Activated naive CD8-positive, alpha-beta T cell (primary cell): ENCODE measurements at regions not wholly inside any gene's neighbourhood (a gene's known extent, or its start where the extent isn't known, plus 50 kb on each side); places are given as distances from the start of the nearest gene placed in this dataset.
"Not testable (repeated sequence)": the region's sequence is repeated elsewhere in the genome, so short reads cannot be mapped to it uniquely, and the experiment has no call there.

ENCODE experiments used
- H3K27ac Mint-ChIP-seq: one replicate; pipeline ENCODE4 v1.8.0; 2021; ENCODE audit warnings: mixed read lengths
- H3K27me3 Mint-ChIP-seq: one replicate; pipeline ENCODE4 v1.8.0; 2021; ENCODE audit warnings: mixed read lengths
- H3K36me3 Mint-ChIP-seq: one replicate; pipeline ENCODE4 v1.8.0; 2021; ENCODE audit warnings: mixed read lengths
- H3K4me1 Mint-ChIP-seq: one replicate; pipeline ENCODE4 v1.8.0; 2021; ENCODE audit warnings: low read depth, mixed read lengths
- H3K4me3 Mint-ChIP-seq: one replicate; pipeline ENCODE4 v1.8.0; 2021; ENCODE audit warnings: mild to moderate bottlenecking, mixed read lengths
- H3K9me3 Mint-ChIP-seq: one replicate; pipeline ENCODE4 v1.8.0; 2021; ENCODE audit warnings: low read depth, mixed read lengths

DNA sequence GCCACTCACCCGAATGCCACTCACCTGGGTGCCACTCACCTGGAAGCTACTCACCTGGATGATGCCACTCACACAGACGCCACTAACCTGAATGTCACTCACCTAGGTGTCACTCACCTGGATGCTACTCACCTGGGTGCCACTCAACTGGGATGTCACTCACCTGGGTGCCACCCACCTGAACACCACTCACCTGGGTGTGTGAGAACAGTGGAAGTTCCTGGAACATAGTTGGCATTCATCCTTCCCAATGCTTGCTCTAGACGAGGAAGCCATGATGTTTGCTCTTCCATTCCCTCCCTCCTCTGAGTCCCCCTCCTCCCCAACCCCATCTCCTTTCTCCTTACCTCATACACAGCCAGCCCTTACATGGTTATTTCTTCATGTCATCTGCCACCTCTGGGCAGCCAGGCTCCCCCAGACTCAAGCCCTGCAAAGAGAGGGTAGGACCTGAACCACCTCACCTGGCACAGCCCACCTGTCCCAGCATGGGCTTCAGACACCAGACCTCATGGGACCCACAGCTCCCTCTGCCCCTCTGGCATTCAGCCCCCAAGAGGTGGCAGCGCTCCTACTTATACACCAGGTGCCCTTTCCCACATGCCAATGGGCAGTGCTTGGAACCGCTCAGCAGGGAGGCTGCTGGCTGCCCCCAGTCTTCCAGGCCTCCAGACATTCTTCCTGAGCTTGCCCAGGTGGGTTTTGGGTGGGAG, 171.8 kb upstream of the FOXF1 start:
- H3K4me3 Mint-ChIP-seq = no peak overlapping the region
- no peaks in the 10 kb centered on the region for H3K36me3 Mint-ChIP-seq
- H3K27me3 Mint-ChIP-seq = peaks cover 28% of the 10 kb centered on the region
- no peaks in the 10 kb centered on the region for H3K9me3 Mint-ChIP-seq
- H3K27ac Mint-ChIP-seq = no peak overlapping the region
- H3K4me1 Mint-ChIP-seq = no peaks in the 10 kb centered on the region

DNA sequence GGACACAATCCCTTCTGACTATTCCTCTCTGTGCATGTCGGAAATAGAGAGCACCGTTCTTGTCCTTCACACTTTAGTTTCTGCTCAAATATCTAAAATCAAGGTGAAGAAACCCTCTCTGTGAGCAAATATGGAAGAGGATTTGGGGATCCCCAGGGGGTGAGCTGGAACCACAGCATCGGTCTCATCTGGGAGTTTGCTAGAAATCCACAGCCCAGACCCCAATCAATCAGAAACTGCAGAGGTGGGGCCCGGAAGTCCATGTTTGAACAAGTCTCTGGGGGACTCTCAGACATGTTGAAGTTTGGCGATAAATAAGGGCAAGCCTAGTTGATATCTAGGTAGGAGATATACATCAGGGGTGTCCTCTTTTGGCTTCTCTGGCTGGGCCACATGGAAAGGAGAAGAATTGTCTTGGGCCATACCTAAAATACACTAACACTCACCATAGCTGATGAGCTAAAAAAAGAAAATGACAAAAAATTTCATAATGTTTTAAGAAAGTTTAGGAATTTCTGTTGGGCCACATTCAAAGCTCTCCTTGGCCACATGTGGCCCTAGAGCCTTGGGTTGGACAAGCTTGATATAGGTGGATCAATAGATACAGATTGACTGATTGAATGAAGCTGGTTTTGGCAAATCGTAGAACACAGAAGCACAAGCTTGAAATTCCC, 168.0 kb upstream of the FOXF1 start:
- H3K27me3 Mint-ChIP-seq = peaks cover 38% of the 10 kb centered on the region
- H3K4me3 Mint-ChIP-seq = no peak overlapping the region
- H3K27ac Mint-ChIP-seq = no peak overlapping the region
- no peaks in the 10 kb centered on the region for H3K4me1 Mint-ChIP-seq
- no peaks in the 10 kb centered on the region for H3K36me3 Mint-ChIP-seq
- no peaks in the 10 kb centered on the region for H3K9me3 Mint-ChIP-seq

DNA sequence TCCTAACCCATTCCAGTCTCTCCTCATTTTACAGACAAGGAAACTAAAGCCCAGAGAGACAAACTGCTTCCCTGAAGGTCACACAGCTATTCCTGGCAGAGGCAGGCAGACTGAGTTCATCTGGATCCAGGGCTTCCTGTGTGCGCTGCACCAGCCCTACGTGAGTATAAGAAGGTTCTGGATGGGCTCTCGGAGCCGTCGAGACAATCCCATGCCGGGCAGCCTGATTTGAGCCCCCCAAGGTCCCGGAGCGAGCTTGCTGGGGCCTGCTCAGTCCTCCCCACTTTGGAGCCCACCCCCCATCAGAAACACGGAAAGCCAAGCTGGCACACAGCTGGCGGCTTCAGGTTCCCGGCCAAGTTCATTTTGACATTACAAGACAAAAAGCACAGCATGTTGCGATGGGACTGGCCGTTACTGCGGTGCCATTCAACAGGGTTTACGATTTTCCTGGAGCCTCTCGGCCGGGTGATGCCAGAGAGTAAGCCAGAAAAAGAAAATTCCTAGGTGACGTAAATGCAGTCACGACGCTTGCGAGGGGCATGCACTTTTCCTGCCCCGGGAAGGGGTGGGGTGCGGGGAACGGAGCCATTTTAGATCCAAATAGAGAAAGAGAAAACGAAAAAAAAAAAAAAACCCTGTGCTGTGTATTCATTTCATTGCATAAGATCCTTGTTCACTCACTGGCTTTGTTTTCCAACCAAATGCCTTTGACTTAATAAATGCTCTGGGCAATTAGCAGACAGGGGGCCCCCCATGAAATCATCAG, 167.1 kb upstream of the FOXF1 start:
- Mint-ChIP-seq H3K4me1 (no peaks in the 10 kb centered on the region), H3K27ac (no peak overlapping the region), H3K4me3 (no peak overlapping the region), H3K9me3 (no peaks in the 10 kb centered on the region), H3K36me3 (no peaks in the 10 kb centered on the region), H3K27me3 (peaks cover 39% of the 10 kb centered on the region)

DNA sequence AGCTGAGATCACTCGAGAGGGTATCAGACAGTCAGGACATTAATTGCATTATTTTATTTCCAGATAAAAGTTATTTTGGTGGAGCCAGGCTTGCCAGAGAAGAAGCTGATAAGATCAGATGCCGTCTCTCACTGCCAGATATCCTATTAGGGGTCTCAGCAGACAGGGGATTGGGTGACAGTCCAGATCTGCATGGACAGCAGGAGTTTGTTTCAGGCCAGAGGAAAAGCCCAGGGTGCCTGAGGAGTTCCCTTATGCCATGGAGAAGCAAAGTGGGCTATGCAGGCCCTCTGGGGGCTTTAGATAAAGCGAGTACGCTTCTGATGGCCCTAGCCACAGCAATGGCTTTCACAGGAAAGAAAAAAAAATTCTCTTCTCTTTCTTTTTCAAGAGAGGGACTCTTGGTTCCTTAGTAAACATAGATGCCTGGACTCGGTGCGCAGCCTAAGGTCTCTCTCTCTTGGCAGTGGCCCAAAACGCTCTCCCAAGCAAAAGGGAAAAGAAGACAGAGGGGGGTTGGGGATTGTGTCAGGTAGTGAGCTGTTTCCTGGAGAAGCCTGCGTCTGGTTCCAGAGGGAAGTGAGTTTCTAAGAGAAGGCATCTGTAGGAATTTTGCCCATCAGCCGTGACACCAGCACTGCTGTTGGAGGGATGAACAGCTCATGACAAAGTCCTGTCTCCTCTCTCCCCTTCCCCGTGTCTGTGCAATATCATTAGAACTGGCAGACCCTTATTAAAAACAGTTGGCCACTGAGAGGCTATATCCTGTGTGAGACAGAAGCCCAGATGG, 166.3 kb upstream of the FOXF1 start:
- Mint-ChIP-seq H3K36me3 (no peaks in the 10 kb centered on the region), H3K9me3 (no peaks in the 10 kb centered on the region), H3K27me3 (peaks cover 38% of the 10 kb centered on the region), H3K27ac (no peak overlapping the region), H3K4me1 (no peaks in the 10 kb centered on the region), H3K4me3 (no peak overlapping the region)

DNA sequence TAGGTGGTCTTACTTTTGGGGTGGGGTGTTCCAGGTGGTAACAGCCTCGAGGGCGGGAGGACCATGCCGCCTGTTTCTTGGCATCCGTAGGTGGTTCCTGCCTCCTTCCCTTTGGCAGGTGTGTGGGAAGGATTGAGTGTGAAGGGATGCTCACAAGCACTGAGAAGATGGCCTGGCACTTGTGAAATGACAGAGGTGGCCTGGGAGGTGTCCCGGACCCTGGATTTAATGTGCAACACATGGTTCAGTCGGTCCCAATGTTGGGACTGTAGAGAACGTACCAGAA, 165.8 kb upstream of the FOXF1 start:
- no peaks in the 10 kb centered on the region for H3K36me3 Mint-ChIP-seq
- H3K4me1 Mint-ChIP-seq = no peaks in the 10 kb centered on the region
- no peak overlapping the region for H3K4me3 Mint-ChIP-seq
- no peak overlapping the region for H3K27ac Mint-ChIP-seq
- H3K27me3 Mint-ChIP-seq = peaks cover 39% of the 10 kb centered on the region
- no peaks in the 10 kb centered on the region for H3K9me3 Mint-ChIP-seq

DNA sequence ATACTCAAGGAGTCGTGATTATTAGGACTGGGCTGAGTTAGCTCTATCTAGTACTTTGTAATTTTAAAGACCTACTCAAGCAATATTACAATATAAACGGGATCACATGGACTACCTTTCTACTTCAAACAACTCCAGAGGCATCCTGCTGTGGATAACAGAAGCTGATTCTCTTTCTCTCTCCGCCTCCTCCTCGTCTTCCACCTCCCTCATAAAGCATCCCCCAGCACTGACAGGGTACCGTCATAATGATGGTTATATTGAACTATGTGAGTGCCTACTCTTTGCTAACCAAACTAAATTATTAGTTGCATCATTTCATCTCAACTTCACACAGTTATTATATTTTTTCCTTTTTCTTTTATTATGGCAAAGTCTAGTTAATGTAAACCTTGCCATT, 165.4 kb upstream of the FOXF1 start:
- Mint-ChIP-seq H3K27me3 (peaks cover 37% of the 10 kb centered on the region), H3K4me3 (no peak overlapping the region), H3K9me3 (no peaks in the 10 kb centered on the region), H3K36me3 (no peaks in the 10 kb centered on the region), H3K4me1 (no peaks in the 10 kb centered on the region), H3K27ac (no peak overlapping the region)

DNA sequence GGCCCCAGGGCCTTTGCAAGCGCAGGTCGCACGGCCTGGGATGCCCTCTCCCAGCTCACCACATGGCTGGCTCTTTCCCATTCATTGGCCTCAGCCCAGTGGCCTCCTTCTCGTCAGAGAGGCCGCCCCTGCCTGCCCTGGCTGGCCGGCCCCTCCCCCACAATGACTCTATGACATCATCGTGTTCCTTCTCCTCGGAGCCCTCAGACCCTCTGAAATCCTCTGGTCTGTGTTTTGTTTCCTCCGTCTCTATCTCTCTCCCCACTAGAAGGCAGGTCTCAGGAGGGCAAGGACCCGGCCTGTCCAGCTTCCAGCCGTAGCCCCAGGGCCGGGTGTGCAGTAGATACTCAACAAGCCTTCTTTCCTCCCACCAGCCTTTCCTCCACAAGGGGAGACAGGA, 164.8 kb upstream of the FOXF1 start:
- Mint-ChIP-seq H3K36me3 (no peaks in the 10 kb centered on the region), H3K4me3 (no peak overlapping the region), H3K9me3 (no peaks in the 10 kb centered on the region), H3K27me3 (peaks cover 31% of the 10 kb centered on the region), H3K4me1 (no peaks in the 10 kb centered on the region), H3K27ac (no peak overlapping the region)

DNA sequence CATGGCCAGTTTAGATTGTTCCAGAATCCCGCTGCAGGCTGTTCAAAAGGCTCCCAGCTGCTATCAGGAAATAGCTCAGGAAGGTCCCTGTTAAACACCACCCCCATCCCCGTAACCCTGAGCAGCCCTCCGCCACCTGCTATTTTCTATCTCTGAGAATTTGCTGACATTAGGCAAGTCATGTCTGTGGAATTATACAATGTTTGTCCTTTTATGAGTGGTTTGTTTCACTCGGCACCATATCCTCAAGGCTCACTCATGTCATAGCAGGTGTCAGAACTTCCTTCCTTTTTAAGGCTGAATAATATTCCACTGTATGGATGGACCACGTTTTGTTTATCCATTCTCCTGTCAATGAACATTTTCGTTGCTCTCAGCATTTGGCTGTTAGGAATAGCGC, 164.3 kb upstream of the FOXF1 start:
- Mint-ChIP-seq H3K36me3 (no peaks in the 10 kb centered on the region), H3K9me3 (no peaks in the 10 kb centered on the region), H3K27me3 (peaks cover 31% of the 10 kb centered on the region), H3K4me3 (no peak overlapping the region), H3K4me1 (no peaks in the 10 kb centered on the region), H3K27ac (no peak overlapping the region)

DNA sequence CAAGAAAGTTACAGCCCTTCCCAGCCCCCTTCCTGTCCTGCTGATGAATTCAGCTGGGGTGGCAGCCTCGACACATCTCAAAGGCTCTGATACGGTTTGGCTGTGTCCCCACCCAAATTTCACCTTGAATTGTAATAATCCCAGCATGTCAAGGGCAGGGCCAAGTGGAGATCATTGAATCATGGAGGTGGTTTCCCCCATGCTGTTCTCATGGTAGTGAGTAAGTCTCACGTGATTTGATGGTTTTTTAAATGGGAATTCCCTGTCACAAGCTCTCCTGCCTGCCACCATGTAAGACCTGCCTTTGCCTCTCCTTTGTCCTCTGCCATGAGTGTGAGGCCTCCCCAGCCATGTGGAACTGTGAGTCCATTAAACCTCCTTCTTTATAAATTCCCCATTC, 163.2 kb upstream of the FOXF1 start:
- H3K9me3 Mint-ChIP-seq = no peaks in the 10 kb centered on the region
- H3K36me3 Mint-ChIP-seq = no peaks in the 10 kb centered on the region
- no peaks in the 10 kb centered on the region for H3K4me1 Mint-ChIP-seq
- no peak overlapping the region for H3K27ac Mint-ChIP-seq
- no peak overlapping the region for H3K4me3 Mint-ChIP-seq
- peaks cover 29% of the 10 kb centered on the region for H3K27me3 Mint-ChIP-seq

DNA sequence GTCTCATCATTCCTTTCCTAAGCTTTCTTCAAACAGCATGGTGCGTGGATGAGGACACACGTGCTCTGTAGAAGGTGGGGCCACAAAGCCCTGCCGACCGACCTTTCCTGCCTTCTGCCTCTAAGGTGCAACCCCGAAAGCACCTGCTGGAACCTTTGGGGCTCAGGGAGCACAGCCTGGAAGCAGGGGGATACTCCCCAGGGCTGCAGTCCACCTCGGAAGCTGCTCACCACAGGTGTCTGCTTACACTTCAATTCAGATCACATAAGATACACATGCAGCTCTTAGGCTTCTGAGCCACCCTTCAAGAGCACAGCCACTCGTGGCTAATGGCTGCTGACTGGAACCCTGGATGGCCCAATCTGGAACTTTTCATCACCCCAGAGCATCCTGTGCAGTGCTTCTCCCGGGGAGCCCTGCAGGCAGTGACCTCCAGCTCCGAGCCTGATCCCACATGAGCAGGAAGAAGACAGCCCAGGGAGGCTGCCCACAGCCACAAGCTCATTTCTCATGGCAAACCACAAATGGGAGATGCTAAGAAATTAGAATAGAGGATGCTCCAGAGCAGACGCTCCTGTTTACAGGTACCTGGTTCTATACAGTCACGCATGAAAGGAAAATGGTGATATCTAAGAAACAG, 162.3 kb upstream of the FOXF1 start:
- Mint-ChIP-seq H3K4me1 (no peaks in the 10 kb centered on the region), H3K9me3 (no peaks in the 10 kb centered on the region), H3K4me3 (no peak overlapping the region), H3K27me3 (peaks cover 29% of the 10 kb centered on the region), H3K36me3 (no peaks in the 10 kb centered on the region), H3K27ac (no peak overlapping the region)

DNA sequence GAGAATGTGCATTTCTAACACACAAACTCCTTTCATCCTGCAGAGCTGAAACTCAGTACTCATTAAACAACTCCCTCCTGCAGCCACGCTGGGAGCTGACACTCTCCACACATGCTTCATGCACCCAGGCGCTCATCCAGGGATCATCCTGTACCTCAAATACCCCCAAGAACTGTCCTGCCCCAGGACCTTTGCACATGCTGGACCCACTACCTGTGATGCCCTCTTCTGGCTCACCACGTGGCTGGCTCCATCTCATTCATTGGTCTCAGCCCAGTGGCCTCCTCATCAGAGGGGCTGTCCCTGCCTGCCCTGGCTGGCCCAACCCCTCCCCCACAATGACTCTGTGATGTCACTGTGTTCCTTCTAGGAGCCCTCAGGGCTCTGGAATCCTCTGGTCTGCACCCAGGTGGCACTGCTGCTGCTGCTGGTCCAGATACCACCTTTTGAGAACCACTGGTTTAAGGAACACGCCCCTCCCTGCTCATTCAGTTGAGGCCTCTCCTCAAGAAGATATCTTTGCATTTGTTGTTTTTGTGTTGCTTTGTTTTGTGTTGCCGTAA, 160.9 kb upstream of the FOXF1 start:
- no peaks in the 10 kb centered on the region for H3K4me1 Mint-ChIP-seq
- H3K36me3 Mint-ChIP-seq = no peaks in the 10 kb centered on the region
- peaks cover 29% of the 10 kb centered on the region for H3K27me3 Mint-ChIP-seq
- no peaks in the 10 kb centered on the region for H3K9me3 Mint-ChIP-seq
- no peak overlapping the region for H3K4me3 Mint-ChIP-seq
- no peak overlapping the region for H3K27ac Mint-ChIP-seq

DNA sequence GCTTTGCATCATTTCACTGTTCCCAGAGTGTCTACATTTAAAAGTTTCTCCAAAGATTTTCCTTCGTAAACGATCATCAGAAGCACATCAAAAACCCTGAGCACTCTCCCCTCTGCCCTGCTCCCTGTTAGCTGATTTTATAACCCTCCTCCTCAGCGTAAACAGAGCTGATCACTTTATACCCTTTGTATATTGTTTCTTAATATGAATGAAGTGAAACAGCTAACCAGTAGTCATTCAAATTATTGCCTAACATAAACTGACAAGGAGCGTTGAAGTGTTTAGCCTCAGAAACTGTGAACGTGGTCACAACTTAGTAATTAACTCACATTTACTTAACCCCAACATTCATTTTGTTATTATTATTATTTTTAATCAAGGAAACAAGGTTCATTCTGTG, 160.0 kb upstream of the FOXF1 start:
- no peaks in the 10 kb centered on the region for H3K36me3 Mint-ChIP-seq
- H3K4me3 Mint-ChIP-seq = no peak overlapping the region
- peaks cover 2% of the 10 kb centered on the region for H3K9me3 Mint-ChIP-seq
- H3K27me3 Mint-ChIP-seq = peaks cover 25% of the 10 kb centered on the region
- no peak overlapping the region for H3K27ac Mint-ChIP-seq
- H3K4me1 Mint-ChIP-seq = no peaks in the 10 kb centered on the region

DNA sequence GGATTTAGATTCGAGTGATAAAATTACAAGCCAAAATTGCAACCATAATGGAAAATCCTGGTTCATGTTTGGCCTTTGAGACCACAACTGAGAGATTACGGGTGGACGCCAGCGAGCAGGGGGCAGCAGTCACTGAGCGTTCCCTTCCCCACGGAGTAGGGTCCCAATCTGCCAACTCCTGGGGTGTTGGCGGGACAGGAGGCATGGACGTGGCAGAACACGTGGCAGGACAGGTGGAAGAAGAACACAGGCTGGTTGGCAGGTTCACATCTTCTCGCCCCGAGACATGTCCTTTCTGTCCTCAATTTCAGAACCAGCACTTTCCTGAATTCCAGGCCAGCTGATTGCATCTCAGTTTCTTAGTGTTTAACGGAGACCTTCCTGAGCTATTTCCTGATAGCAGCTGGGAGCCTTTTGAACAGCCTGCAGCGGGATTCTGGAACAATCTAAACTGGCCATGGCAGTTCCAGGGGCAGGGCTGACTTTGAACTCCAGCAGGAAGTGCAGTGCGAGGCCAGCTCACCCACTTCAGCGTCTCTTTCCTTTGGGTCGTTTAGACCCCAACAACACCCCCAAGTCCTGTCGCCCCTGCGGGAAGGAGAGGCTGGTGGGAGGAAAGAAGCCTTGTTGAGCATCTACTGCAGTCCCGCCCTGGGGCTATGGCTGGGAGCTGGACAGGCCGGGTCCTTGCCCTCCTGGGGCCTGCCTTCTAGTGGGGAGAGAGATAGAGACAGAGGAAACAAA, 159.1 kb upstream of the FOXF1 start:
- Mint-ChIP-seq H3K27me3 (peaks cover 29% of the 10 kb centered on the region), H3K4me3 (no peak overlapping the region), H3K4me1 (no peaks in the 10 kb centered on the region), H3K27ac (no peak overlapping the region), H3K36me3 (no peaks in the 10 kb centered on the region), H3K9me3 (peaks cover 9% of the 10 kb centered on the region)

DNA sequence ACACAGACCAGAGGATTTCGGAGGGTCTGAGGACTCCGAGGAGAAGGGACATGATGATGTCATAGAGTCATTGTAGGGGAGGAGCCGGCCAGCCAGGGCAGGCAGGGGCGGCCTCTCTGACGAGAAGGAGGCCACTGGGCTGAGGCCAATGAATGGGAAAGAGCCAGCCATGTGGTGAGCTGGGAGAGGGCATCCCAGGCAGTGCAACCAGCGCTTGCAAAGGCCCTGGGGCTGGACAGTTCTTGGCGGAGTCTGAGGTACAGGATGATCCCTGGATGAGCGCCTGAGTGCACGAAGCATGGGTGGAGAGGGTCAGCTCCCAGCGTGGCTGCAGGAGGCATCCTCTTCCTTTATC, 158.6 kb upstream of the FOXF1 start:
- not testable (repeated sequence) for H3K27ac Mint-ChIP-seq, H3K4me1 Mint-ChIP-seq, H3K9me3 Mint-ChIP-seq, H3K4me3 Mint-ChIP-seq, H3K36me3 Mint-ChIP-seq
- peaks cover 25% of the 10 kb centered on the region for H3K27me3 Mint-ChIP-seq
